Caco-2 (cell line): ENCODE measurements at regions not wholly inside any gene's neighbourhood (a gene's known extent, or its start where the extent isn't known, plus 50 kb on each side); places are given as distances from the start of the nearest gene placed in this dataset.
"Not testable (repeated sequence)": the region's sequence is repeated elsewhere in the genome, so short reads cannot be mapped to it uniquely, and the experiment has no call there.

Source experiments
- BruUV-seq: library from RNA; stranded (reverse); fragments of 400-500 nt; replicated peaks from 2 replicates; lab custom pipeline; 2021; lab: Mats Ljungman, UMichigan
- CTCF ChIA-PET: fragments of 300-600 bp; sonication (Branson Sonifier 250); formaldehyde crosslinking; loops from one replicate; lab custom pipeline; 2022; ENCODE audit warnings: antibody characterized with exemption; lab: Charles Lee
- POLR2A ChIA-PET: fragments of 300-600 bp; sonication (Branson Sonifier 250); formaldehyde crosslinking; loops from one replicate; lab custom pipeline; 2022; ENCODE audit warnings: antibody characterized with exemption; lab: Charles Lee
- DNase-seq, 2 experiments: peaks; one replicate each; pipeline versions ENCODE4 v3.0.0 to v3.0.0-alpha.2; 2020 to 2022
- H3K27me3 ChIP-seq: replicated peaks from 2 replicates; pipeline ENCODE4 v1.6.0; 2011; ENCODE audit warnings: low read length; ENCODE audit not compliant: control insufficient read depth, insufficient read depth
- H3K36me3 ChIP-seq: 2 replicates; pipeline ENCODE4 v1.5.1; 2011; ENCODE audit warnings: low read length; ENCODE audit not compliant: control insufficient read depth, insufficient read depth
- H3K4me1 ChIP-seq: fragments of 250-450 bp; sonication (Bioruptor Pico); 2 replicates; pipeline ENCODE4 v1.5.1; 2020; ENCODE audit warnings: mild to moderate bottlenecking
- H3K4me3 ChIP-seq: 2 replicates; pipeline ENCODE4 v1.5.1; 2011; ENCODE audit warnings: low read depth, mild to moderate bottlenecking, control low read depth, low read length
- H3K9me3 ChIP-seq: fragments of 250-450 bp; sonication (Bioruptor Pico); 2 replicates; pipeline ENCODE4 v1.5.1; 2020; ENCODE audit warnings: mild to moderate bottlenecking, moderate library complexity
- H3K27ac Mint-ChIP-seq: one replicate; pipeline ENCODE4 v1.8.0; 2022; ENCODE audit warnings: mixed read lengths; ENCODE audit not compliant: unreplicated experiment
- H3K27me3 Mint-ChIP-seq: one replicate; pipeline ENCODE4 v1.8.0; 2022; ENCODE audit warnings: mixed read lengths; ENCODE audit not compliant: insufficient read depth, unreplicated experiment
- H3K36me3 Mint-ChIP-seq: one replicate; pipeline ENCODE4 v1.8.0; 2022; ENCODE audit warnings: mild to moderate bottlenecking, mixed read lengths; ENCODE audit not compliant: insufficient read depth, unreplicated experiment
- H3K4me1 Mint-ChIP-seq: one replicate; pipeline ENCODE4 v1.8.0; 2022; ENCODE audit warnings: low read depth, mixed read lengths; ENCODE audit not compliant: unreplicated experiment
- H3K4me3 Mint-ChIP-seq: one replicate; pipeline ENCODE4 v1.8.0; 2022; ENCODE audit warnings: mild to moderate bottlenecking, moderate library complexity, mixed read lengths; ENCODE audit not compliant: unreplicated experiment
- H3K9me3 Mint-ChIP-seq: one replicate; pipeline ENCODE4 v1.8.0; 2022; ENCODE audit warnings: mixed read lengths; ENCODE audit not compliant: unreplicated experiment
- CTCF ChIP-seq, 2 experiments: fragments of 200-600 bp in 1 of 2; IDR thresholded peaks; 1 replicate in 1 of 2; 2 replicates in 1 of 2; pipeline versions ENCODE4 v1.5.1 to v1.8.0; 2011 to 2022; ENCODE audit warnings: antibody characterized with exemption in 1 of 2, control low read depth in 1 of 2, inconsistent platforms in 1 of 2, low read depth in 1 of 2, low read length in 1 of 2, mild to moderate bottlenecking in 1 of 2, moderate library complexity in 1 of 2; ENCODE audit not compliant: insufficient read depth in 1 of 2, severe bottlenecking in 1 of 2, unreplicated experiment in 1 of 2
- intact Hi-C: fragments of 100-400 bp; cut with micrococcal nuclease; formaldehyde crosslinking; loops from one replicate; pipeline ENCODE4 v1.10.0; 2022; ENCODE audit not compliant: unreplicated experiment

- H3K9me3 Mint-ChIP-seq, result no peaks in the 10 kb centered on the region
- CTCF ChIA-PET, result no interaction called here
- no peak overlapping the region for H3K4me3 Mint-ChIP-seq
- TF ChIP-seq CTCF (IDR thresholded peaks at IDR 0.05; ENCODE audit: insufficient read depth in 1 of 2, low read depth in 1 of 2, low read length in 1 of 2, severe bottlenecking in 1 of 2, unreplicated experiment in 1 of 2), result no peak
- POLR2A ChIA-PET, result no interaction called here
- Histone ChIP-seq H3K36me3 (no peaks in the 10 kb centered on the region), H3K4me1 (no peaks in the 10 kb centered on the region), H3K9me3 (no peaks in the 10 kb centered on the region), H3K27me3 (no peaks in the 10 kb centered on the region), H3K4me3 (no peak overlapping the region)
- H3K36me3 Mint-ChIP-seq, result no peaks in the 10 kb centered on the region
- H3K27me3 Mint-ChIP-seq, result peaks cover 2% of the 10 kb centered on the region
- BruUV-seq, result no TSS peak
- intact Hi-C loops, result no loop called here
- DNase-seq, result no peak
- no peaks in the 10 kb centered on the region for H3K4me1 Mint-ChIP-seq
- H3K27ac Mint-ChIP-seq, result no peak overlapping the region
Measured at GRCh38 chr1:224554620-224555259, 61.4 kb upstream of the CNIH3 start.

- Mint-ChIP-seq H3K4me3 (no peak overlapping the region), H3K4me1 (no peaks in the 10 kb centered on the region), H3K9me3 (peaks cover 9% of the 10 kb centered on the region), H3K36me3 (no peaks in the 10 kb centered on the region), H3K27me3 (peaks cover 2% of the 10 kb centered on the region), H3K27ac (no peak overlapping the region)
- no peaks in the 10 kb centered on the region for H3K4me1 ChIP-seq
- H3K9me3 ChIP-seq, result peaks cover 8% of the 10 kb centered on the region; the same call in 1 of the 2 replicates
- H3K36me3 ChIP-seq, result no peaks in the 10 kb centered on the region
- no TSS peak for BruUV-seq
- intact Hi-C loops, result no loop called here
- H3K4me3 ChIP-seq, result no peak overlapping the region
- TF ChIP-seq CTCF (IDR thresholded peaks at IDR 0.05; ENCODE audit: insufficient read depth in 1 of 2, low read depth in 1 of 2, low read length in 1 of 2, severe bottlenecking in 1 of 2, unreplicated experiment in 1 of 2), result no peak
- no peak for DNase-seq
- no peaks in the 10 kb centered on the region for H3K27me3 ChIP-seq
- ChIA-PET POLR2A (no interaction called here), CTCF (no interaction called here)
Measured at GRCh38 chr1:224558904-224559303, 57.2 kb upstream of the CNIH3 start.

GRCh38 chr1:224559981-224560728 is 56.0 kb upstream of the CNIH3 start:
- no peak for TF ChIP-seq CTCF (IDR thresholded peaks at IDR 0.05; ENCODE audit: insufficient read depth in 1 of 2, low read depth in 1 of 2, low read length in 1 of 2, severe bottlenecking in 1 of 2, unreplicated experiment in 1 of 2)
- peaks cover 9% of the 10 kb centered on the region for H3K9me3 Mint-ChIP-seq
- ChIA-PET CTCF (no interaction called here), POLR2A (no interaction called here)
- H3K27ac Mint-ChIP-seq, result no peak overlapping the region
- H3K9me3 ChIP-seq, result peaks cover 8% of the 10 kb centered on the region; the same call in 1 of the 2 replicates
- intact Hi-C loops, result no loop called here
- peaks cover 2% of the 10 kb centered on the region for H3K27me3 Mint-ChIP-seq
- no peaks in the 10 kb centered on the region for H3K36me3 ChIP-seq
- H3K36me3 Mint-ChIP-seq, result no peaks in the 10 kb centered on the region
- no peaks in the 10 kb centered on the region for H3K4me1 ChIP-seq
- H3K4me3 Mint-ChIP-seq, result no peak overlapping the region
- BruUV-seq, result no TSS peak
- no peak overlapping the region for H3K4me3 ChIP-seq
- no peaks in the 10 kb centered on the region for H3K4me1 Mint-ChIP-seq
- no peaks in the 10 kb centered on the region for H3K27me3 ChIP-seq
- no peak for DNase-seq

GRCh38 chr1:224562881-224563280 is 53.2 kb upstream of the CNIH3 start:
- DNase-seq, H3K36me3 ChIP-seq, H3K27me3 Mint-ChIP-seq, H3K9me3 Mint-ChIP-seq, POLR2A ChIA-PET, H3K9me3 ChIP-seq, CTCF ChIA-PET, H3K4me1 Mint-ChIP-seq, H3K4me3 Mint-ChIP-seq, H3K4me3 ChIP-seq, H3K4me1 ChIP-seq, H3K27me3 ChIP-seq, H3K36me3 Mint-ChIP-seq, intact Hi-C loops, H3K27ac Mint-ChIP-seq, BruUV-seq: not testable (repeated sequence)
